C4-2B (cell line): ENCODE measurements at regions not wholly inside any gene's neighbourhood (a gene's known extent, or its start where the extent isn't known, plus 50 kb on each side); places are given as distances from the start of the nearest gene placed in this dataset.
"Not testable (repeated sequence)": the region's sequence is repeated elsewhere in the genome, so short reads cannot be mapped to it uniquely, and the experiment has no call there.

ENCODE experiments used
- H3K27ac ChIP-seq: fragments of 450-650 bp; 2 replicates; pipeline ENCODE4 v1.5.1; 2017
- ZFX ChIP-seq: fragments of 450-650 bp; IDR thresholded peaks from 2 replicates; pipeline ENCODE4 v1.6.1; 2017
- TF ChIP-seq, protein P1 (sequence below): fragments of 450-650 bp; conservative IDR thresholded peaks from 2 replicates; pipeline ENCODE4 v1.5.1; 2017; ENCODE audit warnings: mild to moderate bottlenecking

DNA sequence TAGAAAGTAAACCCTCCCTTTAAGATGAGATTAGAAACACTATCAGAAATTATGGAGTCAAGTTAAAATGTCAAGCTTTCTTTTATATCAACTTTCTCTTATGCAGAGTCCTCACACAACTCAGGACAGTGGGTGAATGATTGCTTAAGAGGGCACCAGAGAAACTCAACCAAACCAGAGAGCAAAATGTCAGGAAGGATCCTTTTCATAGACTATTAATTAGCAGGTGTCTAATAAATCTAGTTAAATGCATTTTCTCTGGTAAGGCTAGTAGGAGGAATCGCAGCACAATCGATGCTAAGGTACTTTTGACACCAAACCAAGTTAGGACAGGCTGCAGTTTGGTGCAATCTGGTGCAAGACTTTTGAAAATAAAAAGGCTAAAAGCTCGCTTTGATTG is 614.7 kb upstream of the FOXG1 start:
- TF ChIP-seq, protein P1, sequence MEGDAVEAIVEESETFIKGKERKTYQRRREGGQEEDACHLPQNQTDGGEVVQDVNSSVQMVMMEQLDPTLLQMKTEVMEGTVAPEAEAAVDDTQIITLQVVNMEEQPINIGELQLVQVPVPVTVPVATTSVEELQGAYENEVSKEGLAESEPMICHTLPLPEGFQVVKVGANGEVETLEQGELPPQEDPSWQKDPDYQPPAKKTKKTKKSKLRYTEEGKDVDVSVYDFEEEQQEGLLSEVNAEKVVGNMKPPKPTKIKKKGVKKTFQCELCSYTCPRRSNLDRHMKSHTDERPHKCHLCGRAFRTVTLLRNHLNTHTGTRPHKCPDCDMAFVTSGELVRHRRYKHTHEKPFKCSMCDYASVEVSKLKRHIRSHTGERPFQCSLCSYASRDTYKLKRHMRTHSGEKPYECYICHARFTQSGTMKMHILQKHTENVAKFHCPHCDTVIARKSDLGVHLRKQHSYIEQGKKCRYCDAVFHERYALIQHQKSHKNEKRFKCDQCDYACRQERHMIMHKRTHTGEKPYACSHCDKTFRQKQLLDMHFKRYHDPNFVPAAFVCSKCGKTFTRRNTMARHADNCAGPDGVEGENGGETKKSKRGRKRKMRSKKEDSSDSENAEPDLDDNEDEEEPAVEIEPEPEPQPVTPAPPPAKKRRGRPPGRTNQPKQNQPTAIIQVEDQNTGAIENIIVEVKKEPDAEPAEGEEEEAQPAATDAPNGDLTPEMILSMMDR = no peak
- TF ChIP-seq ZFX = no peak
- no peak overlapping the region for H3K27ac ChIP-seq

DNA sequence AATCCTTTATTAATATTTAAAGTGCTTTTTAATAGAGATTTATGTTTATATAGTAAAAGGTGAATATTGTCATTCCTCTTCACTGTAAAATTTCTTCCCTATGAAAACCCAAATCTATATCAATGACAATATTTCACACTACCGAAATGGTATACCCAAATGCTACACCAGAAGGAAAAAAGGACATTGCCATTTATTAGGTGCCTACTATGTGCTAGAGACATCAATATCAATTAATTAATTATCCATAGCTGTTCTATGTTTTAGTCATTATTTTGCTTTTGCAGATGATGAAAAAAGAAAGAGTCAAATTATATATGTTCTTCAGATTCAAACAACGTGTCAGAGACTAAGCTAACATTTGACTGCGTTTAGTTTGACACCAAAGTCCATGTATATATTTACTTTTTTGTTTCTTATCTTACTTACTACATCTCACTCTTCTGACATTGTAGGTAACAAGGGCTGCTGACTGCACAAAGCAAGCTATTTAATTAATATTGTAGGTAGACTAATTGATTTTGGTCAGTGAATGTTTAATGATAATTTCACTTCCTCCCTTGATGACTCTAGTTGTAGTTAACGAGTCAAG is 614.0 kb upstream of the FOXG1 start:
- TF ChIP-seq, protein P1 = no peak
- no peak for TF ChIP-seq ZFX
- no peak overlapping the region for H3K27ac ChIP-seq

DNA sequence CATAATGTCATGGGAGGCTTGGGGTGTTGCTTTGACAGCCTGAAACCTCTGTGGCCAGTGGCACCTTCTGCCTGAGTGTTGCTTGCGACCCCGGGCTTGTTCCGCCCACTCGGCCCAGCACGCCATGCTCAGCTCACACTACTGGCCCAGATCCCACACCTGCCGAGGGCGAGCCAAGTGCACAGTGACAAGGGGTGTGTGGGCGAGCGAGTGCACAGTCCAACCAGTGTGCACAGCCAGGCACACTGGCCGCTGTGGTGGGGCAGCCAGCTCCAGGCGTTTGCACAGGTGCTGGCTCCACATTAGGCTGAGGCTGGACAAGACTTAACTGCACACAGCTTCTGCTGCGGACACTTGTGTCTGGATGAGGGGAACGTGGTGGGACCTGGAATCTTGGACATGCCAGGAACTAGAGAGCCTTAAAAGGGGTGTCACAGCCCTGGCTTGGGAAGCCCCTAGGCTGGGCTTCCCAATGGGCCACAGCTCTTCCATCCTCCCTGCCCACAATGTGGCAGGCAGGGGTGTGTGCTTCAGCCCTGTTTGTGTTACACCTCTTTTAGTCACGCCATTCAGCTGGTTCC is 609.2 kb upstream of the FOXG1 start:
- TF ChIP-seq, protein P1 = no peak
- no peak for TF ChIP-seq ZFX
- H3K27ac ChIP-seq = no peak overlapping the region

DNA sequence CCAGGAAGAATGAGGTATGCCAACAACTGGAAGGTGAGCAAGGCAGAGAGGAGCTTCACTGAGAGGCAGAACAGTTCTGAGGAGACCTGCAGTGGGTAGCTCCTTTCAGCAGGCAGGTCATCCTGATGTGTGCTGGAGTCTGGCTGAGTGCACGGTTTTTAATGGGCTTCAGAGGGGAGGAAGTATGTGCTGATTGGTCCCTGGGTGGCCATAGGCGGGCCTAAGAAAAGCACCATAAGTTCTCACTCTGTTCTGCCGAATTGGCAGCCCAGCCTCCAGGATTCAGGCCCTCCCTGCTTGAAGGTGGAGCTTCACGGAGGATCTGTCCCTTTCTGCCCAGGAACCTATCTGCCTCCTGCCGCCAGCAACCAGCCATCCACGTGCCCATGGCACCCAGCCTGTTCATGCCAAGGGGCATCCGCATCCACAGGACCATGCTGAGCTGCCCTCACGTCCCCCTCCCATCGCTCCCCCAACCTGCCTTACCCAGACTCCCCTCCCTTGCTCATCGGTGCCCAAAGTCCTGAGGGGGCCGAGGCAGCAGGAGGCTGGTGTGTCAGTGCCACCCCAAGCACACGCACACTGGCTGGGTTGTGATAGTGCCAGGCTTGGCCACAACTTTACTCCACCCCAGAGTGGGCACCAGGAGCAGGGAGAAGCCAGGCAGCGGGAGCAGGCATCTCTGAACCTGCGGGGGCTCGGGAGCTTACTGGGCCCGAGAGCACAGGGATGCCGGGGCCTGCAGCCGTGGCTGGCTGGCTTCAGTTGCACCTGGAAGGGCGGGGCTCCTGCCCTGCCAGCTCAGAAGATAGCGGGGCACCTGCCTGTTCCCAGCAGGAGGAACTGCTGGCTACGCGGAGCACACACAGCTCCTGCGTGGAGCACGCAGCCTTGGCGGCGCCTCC is 608.4 kb upstream of the FOXG1 start:
- no peak overlapping the region for H3K27ac ChIP-seq
- TF ChIP-seq, protein P1 = no peak
- no peak for TF ChIP-seq ZFX

DNA sequence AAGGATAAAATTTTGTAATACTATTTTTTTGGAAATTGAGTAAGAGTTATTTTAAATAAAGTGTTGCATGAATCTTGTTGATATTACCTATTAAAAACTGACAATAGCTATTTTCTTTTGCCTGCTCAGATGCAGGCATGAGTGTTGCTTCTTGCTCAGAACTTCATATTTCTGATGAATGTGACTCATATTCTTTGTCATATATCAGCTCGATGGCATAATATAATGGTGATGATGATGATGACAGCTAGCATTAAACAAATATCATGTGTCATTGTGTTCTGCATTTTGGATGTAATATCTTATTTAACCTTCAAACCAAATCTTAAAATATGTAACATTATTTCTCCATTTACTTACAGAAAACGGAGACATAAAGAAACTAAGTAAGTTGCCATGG is 605.5 kb upstream of the FOXG1 start:
- no peak overlapping the region for H3K27ac ChIP-seq
- no peak for TF ChIP-seq ZFX
- TF ChIP-seq, protein P1 = no peak

DNA sequence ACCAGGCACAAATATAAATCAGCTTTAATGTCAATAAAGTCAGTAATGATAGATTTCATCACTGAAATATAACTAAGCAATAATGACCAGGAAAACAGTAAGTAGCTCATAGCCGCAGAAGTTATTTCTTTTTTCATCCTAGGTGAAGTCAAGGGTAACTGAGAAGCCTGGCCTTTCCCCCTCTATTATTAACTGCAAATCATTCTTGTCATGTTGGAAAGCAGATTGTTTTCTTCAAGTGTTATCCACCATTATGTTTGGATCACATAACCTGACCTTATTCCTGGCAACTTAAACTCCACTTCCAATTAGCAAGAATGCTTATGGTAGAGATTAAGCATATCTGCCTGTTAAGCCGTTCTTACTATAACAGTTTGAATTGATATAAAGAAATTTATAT is 603.4 kb upstream of the FOXG1 start:
- no peak overlapping the region for H3K27ac ChIP-seq
- TF ChIP-seq ZFX = no peak
- TF ChIP-seq, protein P1 = no peak

DNA sequence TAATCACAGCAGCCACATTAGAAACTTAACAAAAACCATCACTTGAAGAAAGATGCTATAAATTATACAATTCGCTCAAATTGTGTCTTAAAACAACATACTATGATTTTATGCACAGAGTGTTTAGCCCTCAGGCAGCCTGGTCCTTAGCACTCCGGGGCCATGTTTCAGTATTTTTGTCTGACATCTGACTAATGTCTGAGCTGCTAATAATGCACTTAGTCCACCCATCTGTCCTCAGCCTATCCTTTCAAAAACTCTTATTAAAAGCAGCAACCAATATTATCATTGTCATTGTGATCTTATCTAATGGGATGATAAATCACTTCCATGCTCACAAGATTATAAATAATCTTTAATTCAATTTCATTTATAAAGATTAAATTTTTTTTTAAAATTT is 602.7 kb upstream of the FOXG1 start:
- no peak for TF ChIP-seq ZFX
- TF ChIP-seq, protein P1 = no peak
- no peak overlapping the region for H3K27ac ChIP-seq

DNA sequence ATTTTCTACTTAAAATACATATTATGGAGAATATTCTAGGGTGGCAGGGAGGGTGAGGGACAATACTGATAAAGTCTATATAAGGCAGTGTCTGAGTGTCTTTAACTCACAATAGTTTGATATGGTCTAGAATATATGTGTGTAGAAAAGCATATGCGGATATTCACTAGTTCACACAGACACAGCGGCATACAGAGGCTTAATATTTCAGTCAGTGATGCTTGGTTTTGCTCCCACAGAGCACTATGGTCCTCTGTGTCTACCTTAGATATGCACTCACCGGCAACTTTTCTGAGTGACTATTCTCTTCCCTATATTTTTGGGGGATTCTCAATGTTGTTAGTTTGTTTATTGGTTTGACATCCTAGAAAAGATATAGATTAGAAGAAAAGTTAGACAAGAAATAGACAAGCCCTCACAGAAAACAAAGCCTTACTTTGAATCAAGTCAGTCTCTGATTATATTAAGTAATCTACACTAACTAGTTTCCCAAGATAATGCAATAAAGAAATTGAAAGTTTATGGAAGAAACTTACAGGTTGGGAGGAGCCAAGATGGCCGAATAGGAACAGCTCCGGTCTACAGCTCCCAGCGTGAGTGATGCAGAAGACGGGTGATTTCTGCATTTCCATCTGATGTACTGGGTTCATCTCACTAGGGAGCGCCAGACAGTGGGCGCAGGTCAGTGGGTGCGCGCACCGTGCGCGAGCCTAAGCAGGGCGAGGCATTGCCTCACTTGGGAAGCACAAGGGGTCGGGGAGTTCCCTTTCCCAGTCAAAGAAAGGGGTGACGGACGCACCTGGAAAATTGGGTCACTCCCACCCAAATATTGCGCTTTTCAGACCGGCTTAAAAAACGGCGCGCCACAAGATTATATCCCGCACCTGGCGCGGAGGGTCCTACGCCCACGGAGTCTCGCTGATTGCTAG is 578.4 kb upstream of the FOXG1 start:
- not testable (repeated sequence) for H3K27ac ChIP-seq
